ENCODE measurements at regions not wholly inside any gene's neighbourhood (a gene's known extent, or its start where the extent isn't known, plus 50 kb on each side); places are given as distances from the start of the nearest gene placed in this dataset.

DNA sequence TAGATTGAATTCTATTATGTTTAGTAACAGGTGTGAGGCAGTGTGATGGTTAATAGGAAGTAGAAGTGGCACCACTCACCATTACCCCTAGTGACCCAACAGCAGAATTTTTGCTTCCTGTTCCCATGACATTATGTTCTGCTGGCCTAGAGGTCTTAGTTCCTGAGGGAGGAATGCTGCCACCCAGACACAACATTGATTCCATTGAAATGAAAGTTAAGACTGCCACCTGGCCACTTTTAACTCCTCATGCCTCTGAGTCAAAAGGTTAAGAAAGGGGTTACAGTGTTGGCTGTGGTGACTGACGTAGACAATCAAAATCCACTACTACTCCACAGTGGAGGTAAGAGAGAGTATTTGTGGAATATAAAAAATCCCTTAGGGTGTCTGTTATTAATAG lies 218.9 kb upstream of the NMUR2 start:
- no peaks in the 10 kb centered on the region for H3K36me3 ChIP-seq (ENCODE audit: control insufficient read depth in 2 of 2, insufficient read depth in 2 of 2, low read length in 1 of 2)
- no peak for DNase-seq (ENCODE audit: low read depth in 6 of 9, low spot score in 9 of 9)
- no peaks in the 10 kb centered on the region for H3K9me3 ChIP-seq (ENCODE audit: control insufficient read depth in 2 of 2, insufficient read depth in 1 of 2, low read length in 1 of 2)
- 93% methylated on average over 1 of the region's 1 CpG for WGBS
- no peak overlapping the region for H3K4me3 ChIP-seq (ENCODE audit: low read length in 2 of 2)
- no peak overlapping the region for H3K27ac ChIP-seq (ENCODE audit: low read depth in 1 of 2, low read length in 1 of 2)
- no peaks in the 10 kb centered on the region for H3K27me3 ChIP-seq (ENCODE audit: control insufficient read depth in 2 of 2, insufficient read depth in 1 of 2, low read length in 1 of 2)
- no peaks in the 10 kb centered on the region for H3K4me1 ChIP-seq (ENCODE audit: control insufficient read depth in 2 of 2, insufficient read depth in 2 of 2, low read length in 2 of 2)

DNA sequence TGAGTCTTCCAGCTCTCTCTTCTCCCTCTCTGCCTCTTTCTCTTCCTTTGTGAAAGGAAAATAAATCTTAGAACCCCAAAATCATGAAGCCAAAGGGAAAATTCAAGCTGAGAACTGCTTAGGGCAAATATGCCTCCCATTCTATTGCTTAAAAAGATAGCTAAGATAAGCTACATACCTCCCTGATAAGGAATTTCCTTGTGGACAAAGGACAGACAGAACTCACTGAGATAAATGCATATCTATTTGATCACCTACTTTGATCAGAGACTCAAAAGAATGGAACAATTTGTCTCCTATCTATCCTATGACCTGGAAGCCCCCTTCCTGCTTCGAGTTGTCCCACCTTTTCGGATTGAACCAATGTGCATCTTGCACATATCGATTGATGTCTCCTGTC lies 220.6 kb upstream of the NMUR2 start:
- no peak overlapping the region for H3K4me3 ChIP-seq (ENCODE audit: low read length in 2 of 2)
- DNase-seq (ENCODE audit: low read depth in 6 of 9, low spot score in 9 of 9) = no peak
- H3K4me1 ChIP-seq (ENCODE audit: control insufficient read depth in 2 of 2, insufficient read depth in 2 of 2, low read length in 2 of 2) = no peaks in the 10 kb centered on the region
- H3K9me3 ChIP-seq (ENCODE audit: control insufficient read depth in 2 of 2, insufficient read depth in 1 of 2, low read length in 1 of 2) = no peaks in the 10 kb centered on the region
- H3K27ac ChIP-seq (ENCODE audit: low read depth in 1 of 2, low read length in 1 of 2) = no peak overlapping the region
- no peaks in the 10 kb centered on the region for H3K36me3 ChIP-seq (ENCODE audit: control insufficient read depth in 2 of 2, insufficient read depth in 2 of 2, low read length in 1 of 2)
- 92% methylated on average over 3 of the region's 3 CpGs for WGBS
- no peaks in the 10 kb centered on the region for H3K27me3 ChIP-seq (ENCODE audit: control insufficient read depth in 2 of 2, insufficient read depth in 1 of 2, low read length in 1 of 2)

DNA sequence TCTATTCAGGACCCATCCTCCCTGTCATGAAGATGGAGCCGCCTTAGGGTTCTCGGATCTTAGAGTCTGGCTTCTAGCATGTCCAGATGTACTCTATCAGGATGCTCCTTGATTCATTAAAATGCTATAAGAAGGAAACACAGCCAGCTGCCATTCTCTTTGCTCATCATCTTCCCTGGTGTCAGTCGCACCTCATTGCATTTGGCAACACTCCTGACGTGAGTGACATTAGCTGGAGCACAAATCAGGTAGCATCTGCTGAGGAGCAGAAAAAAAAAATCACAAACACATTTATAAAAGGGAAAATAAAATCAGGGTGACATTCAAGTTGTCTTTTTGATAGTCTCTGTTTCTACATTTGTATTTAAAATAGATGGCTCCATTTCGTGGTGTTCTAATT lies 226.1 kb upstream of the NMUR2 start:
- no peaks in the 10 kb centered on the region for H3K4me1 ChIP-seq (ENCODE audit: control insufficient read depth in 2 of 2, insufficient read depth in 2 of 2, low read length in 2 of 2)
- no peak overlapping the region for H3K27ac ChIP-seq (ENCODE audit: low read depth in 1 of 2, low read length in 1 of 2)
- no peak for DNase-seq (ENCODE audit: low read depth in 6 of 9, low spot score in 9 of 9)
- H3K36me3 ChIP-seq (ENCODE audit: control insufficient read depth in 2 of 2, insufficient read depth in 2 of 2, low read length in 1 of 2) = no peaks in the 10 kb centered on the region
- 90% methylated on average over 5 of the region's 5 CpGs for WGBS
- no peaks in the 10 kb centered on the region for H3K9me3 ChIP-seq (ENCODE audit: control insufficient read depth in 2 of 2, insufficient read depth in 1 of 2, low read length in 1 of 2)
- no peaks in the 10 kb centered on the region for H3K27me3 ChIP-seq (ENCODE audit: control insufficient read depth in 2 of 2, insufficient read depth in 1 of 2, low read length in 1 of 2)
- no peak overlapping the region for H3K4me3 ChIP-seq (ENCODE audit: low read length in 2 of 2)

DNA sequence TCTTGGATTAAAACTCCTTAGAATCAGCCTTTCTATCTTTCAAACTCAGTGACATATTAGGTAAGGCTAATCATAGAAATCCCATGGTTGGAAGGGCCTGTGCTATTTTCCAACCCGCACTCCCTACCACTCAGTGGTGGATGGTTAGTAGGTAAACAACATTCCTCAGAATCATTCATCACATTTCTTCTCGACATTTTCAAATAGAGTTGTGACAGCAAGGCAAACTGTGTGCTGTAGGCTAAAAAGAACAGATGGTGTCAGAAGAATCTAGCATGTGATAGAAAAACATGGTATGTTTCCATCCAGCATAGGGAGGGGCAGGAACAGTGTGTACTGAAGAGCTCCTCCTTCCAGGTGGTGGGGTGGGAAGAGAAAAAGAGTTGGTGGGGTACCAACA lies 227.3 kb upstream of the NMUR2 start:
- no peak overlapping the region for H3K27ac ChIP-seq (ENCODE audit: low read depth in 1 of 2, low read length in 1 of 2)
- H3K4me3 ChIP-seq (ENCODE audit: low read length in 2 of 2) = no peak overlapping the region
- H3K4me1 ChIP-seq (ENCODE audit: control insufficient read depth in 2 of 2, insufficient read depth in 2 of 2, low read length in 2 of 2) = no peaks in the 10 kb centered on the region
- no peaks in the 10 kb centered on the region for H3K27me3 ChIP-seq (ENCODE audit: control insufficient read depth in 2 of 2, insufficient read depth in 1 of 2, low read length in 1 of 2)
- no peaks in the 10 kb centered on the region for H3K36me3 ChIP-seq (ENCODE audit: control insufficient read depth in 2 of 2, insufficient read depth in 2 of 2, low read length in 1 of 2)
- DNase-seq (ENCODE audit: low read depth in 6 of 9, low spot score in 9 of 9) = no peak
- WGBS = 92% methylated on average over 2 of the region's 2 CpGs
- H3K9me3 ChIP-seq (ENCODE audit: control insufficient read depth in 2 of 2, insufficient read depth in 1 of 2, low read length in 1 of 2) = no peaks in the 10 kb centered on the region

DNA sequence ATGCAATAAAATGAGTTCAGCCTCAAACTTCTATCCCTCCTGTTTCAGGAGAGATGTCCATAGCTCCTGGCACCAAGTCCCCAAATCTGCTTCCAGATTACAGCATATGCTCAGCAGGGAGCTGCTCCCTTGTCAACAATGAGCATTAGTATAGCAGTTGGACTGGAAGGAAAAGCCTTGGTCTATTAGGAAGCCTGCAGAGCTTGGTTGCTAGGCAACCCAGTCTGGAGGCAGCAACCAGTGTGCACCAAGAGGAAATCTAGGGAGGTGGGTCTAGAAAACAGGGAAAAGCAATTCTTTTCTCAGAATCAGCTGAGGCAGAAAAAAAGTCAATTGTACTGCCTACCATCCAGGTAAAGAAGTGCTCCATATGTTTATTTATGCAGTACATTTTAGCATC lies 229.5 kb upstream of the NMUR2 start:
- H3K36me3 ChIP-seq (ENCODE audit: control insufficient read depth in 2 of 2, insufficient read depth in 2 of 2, low read length in 1 of 2) = no peaks in the 10 kb centered on the region
- H3K9me3 ChIP-seq (ENCODE audit: control insufficient read depth in 2 of 2, insufficient read depth in 1 of 2, low read length in 1 of 2) = no peaks in the 10 kb centered on the region
- no peak for DNase-seq (ENCODE audit: low read depth in 6 of 9, low spot score in 9 of 9)
- no peak overlapping the region for H3K27ac ChIP-seq (ENCODE audit: low read depth in 1 of 2, low read length in 1 of 2)
- H3K4me3 ChIP-seq (ENCODE audit: low read length in 2 of 2) = no peak overlapping the region
- H3K4me1 ChIP-seq (ENCODE audit: control insufficient read depth in 2 of 2, insufficient read depth in 2 of 2, low read length in 2 of 2) = no peaks in the 10 kb centered on the region
- no peaks in the 10 kb centered on the region for H3K27me3 ChIP-seq (ENCODE audit: control insufficient read depth in 2 of 2, insufficient read depth in 1 of 2, low read length in 1 of 2)

DNA sequence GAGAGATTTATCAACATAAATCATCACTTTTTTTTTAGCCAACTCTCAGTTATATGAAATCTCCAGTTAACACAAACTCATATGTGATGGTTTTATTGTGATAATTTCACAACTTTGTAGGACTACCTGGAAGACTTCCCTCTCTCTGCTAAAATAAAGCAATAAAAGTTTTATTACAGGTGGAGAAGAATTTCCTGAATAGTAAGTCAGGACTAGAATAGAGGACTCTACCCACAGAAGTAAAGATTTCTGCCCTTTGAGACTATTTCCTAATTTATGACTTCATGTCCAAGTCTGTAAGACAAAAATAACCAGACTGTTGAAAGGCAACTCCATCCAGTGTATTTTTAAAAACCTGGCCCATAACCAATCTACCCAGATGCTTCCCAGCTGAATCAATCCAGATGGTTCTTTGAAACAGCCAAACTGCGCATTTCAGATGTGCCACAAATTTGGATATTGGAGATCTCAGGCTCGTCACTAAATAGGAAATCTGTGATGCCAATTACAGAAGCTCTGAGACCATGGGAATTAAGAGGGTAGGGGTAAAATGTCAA lies 234.0 kb upstream of the NMUR2 start:
- DNase-seq (ENCODE audit: low read depth in 6 of 9, low spot score in 9 of 9) = no peak
- H3K4me3 ChIP-seq (ENCODE audit: low read length in 2 of 2) = no peak overlapping the region
- H3K4me1 ChIP-seq (ENCODE audit: control insufficient read depth in 2 of 2, insufficient read depth in 2 of 2, low read length in 2 of 2) = no peaks in the 10 kb centered on the region
- H3K36me3 ChIP-seq (ENCODE audit: control insufficient read depth in 2 of 2, insufficient read depth in 2 of 2, low read length in 1 of 2) = no peaks in the 10 kb centered on the region
- H3K27me3 ChIP-seq (ENCODE audit: control insufficient read depth in 2 of 2, insufficient read depth in 1 of 2, low read length in 1 of 2) = no peaks in the 10 kb centered on the region
- H3K27ac ChIP-seq (ENCODE audit: low read depth in 1 of 2, low read length in 1 of 2) = no peak overlapping the region
- WGBS = 88% methylated on average over 2 of the region's 2 CpGs
- H3K9me3 ChIP-seq (ENCODE audit: control insufficient read depth in 2 of 2, insufficient read depth in 1 of 2, low read length in 1 of 2) = no peaks in the 10 kb centered on the region

DNA sequence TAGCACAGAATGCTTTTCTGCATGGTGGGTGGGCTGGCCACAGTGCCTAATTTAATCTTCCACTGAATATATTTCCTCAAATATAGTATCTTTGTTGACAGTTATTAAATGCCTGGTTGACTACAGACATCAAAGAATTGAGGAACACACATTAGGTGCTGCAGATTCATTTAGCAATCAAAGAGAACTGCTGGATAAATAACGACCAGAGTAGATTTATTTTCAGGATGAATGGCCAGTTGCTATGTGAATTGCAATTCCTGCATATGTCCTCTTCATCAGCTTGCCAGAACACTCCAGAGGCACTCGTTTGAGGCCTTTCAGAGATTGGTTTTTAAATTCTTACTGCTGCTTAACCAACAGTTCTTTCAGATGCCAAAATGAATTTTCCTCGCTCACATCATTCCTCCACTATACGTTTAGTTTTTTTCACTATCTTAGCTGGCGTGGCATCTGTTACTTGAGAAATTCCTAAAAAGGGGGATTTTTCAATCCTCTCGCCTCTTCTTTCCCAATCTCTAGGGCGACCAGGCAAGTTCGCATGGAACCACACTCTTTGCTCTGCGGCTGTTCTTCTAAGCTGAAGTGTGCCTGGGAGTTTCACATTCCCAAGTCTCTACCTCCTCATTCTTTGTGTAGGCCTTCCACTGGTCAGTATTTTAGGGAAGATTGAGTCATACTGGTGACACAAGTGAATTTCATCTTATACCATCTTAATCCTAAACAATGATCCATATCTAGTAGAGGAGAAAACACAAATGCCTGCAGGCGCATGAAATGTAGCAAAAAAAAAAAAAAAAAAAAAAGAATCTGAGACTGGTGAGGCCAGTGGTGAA lies 237.1 kb upstream of the NMUR2 start:
- DNase-seq (ENCODE audit: low read depth in 6 of 9, low spot score in 9 of 9) = no peak
- H3K27ac ChIP-seq (ENCODE audit: low read depth in 1 of 2, low read length in 1 of 2) = no peak overlapping the region
- H3K4me1 ChIP-seq (ENCODE audit: control insufficient read depth in 2 of 2, insufficient read depth in 2 of 2, low read length in 2 of 2) = no peaks in the 10 kb centered on the region
- 84% methylated on average over 10 of the region's 10 CpGs for WGBS
- no peaks in the 10 kb centered on the region for H3K9me3 ChIP-seq (ENCODE audit: control insufficient read depth in 2 of 2, insufficient read depth in 1 of 2, low read length in 1 of 2)
- H3K36me3 ChIP-seq (ENCODE audit: control insufficient read depth in 2 of 2, insufficient read depth in 2 of 2, low read length in 1 of 2) = no peaks in the 10 kb centered on the region
- H3K4me3 ChIP-seq (ENCODE audit: low read length in 2 of 2) = no peak overlapping the region
- H3K27me3 ChIP-seq (ENCODE audit: control insufficient read depth in 2 of 2, insufficient read depth in 1 of 2, low read length in 1 of 2) = no peaks in the 10 kb centered on the region

DNA sequence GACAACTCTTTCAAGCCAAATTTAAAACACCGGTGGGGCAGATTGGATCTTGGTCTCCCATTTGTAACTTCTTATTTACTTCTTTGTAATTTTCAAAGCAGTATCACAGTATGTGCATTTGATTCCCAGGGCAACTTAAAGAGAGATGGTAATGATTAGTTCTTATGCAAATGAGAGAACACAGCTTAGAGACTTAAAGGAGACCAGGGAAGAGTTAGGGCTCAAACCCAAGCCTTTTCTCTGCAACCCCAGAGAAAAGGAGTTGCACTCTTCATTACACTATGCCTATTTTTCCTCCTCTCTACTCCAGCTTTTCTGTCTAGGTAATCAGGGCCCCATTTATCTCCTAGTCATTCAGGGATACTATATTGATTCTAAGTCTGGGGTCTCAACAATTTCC lies 237.8 kb upstream of the NMUR2 start:
- H3K4me1 ChIP-seq (ENCODE audit: control insufficient read depth in 2 of 2, insufficient read depth in 2 of 2, low read length in 2 of 2) = no peaks in the 10 kb centered on the region
- no peaks in the 10 kb centered on the region for H3K36me3 ChIP-seq (ENCODE audit: control insufficient read depth in 2 of 2, insufficient read depth in 2 of 2, low read length in 1 of 2)
- H3K4me3 ChIP-seq (ENCODE audit: low read length in 2 of 2) = no peak overlapping the region
- no peak for DNase-seq (ENCODE audit: low read depth in 6 of 9, low spot score in 9 of 9)
- H3K27me3 ChIP-seq (ENCODE audit: control insufficient read depth in 2 of 2, insufficient read depth in 1 of 2, low read length in 1 of 2) = no peaks in the 10 kb centered on the region
- H3K27ac ChIP-seq (ENCODE audit: low read depth in 1 of 2, low read length in 1 of 2) = no peak overlapping the region
- WGBS = 68% methylated on average over 1 of the region's 1 CpG
- H3K9me3 ChIP-seq (ENCODE audit: control insufficient read depth in 2 of 2, insufficient read depth in 1 of 2, low read length in 1 of 2) = no peaks in the 10 kb centered on the region

DNA sequence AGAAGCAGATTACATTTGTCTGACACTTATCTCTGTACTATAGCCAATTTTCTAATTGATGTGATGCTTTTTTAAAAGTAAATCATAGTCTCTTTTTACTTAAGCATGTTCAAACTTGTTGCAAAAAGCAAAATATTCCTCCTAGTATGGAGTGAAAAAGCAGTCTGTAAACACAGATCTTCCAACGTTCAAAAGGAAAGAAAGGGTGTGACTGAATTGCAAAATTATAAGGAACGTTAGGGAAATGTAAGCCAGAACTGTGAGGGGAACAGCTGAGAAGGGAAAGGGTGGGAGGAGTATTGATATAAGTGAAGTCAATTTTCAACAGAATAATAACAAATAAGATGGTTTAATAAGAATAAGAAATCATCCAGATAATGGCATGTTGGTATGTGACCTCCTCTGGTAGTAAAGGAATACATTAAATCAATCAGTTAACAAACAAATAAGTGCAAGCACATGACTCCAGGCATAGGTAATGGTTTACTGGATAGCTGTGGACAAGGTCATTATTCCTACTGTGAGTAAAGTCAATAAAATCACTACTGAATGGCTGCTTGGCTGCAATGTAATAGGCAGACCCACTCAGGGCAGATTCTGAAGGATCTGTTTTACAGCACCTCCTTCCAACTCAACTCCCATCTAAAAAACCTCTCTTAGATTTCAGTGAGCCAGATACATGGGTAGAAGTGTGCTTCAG lies 239.1 kb upstream of the NMUR2 start:
- Histone ChIP-seq H3K27ac (ENCODE audit: low read depth in 1 of 2, low read length in 1 of 2) (no peak overlapping the region), H3K4me3 (ENCODE audit: low read length in 2 of 2) (no peak overlapping the region), H3K36me3 (ENCODE audit: control insufficient read depth in 2 of 2, insufficient read depth in 2 of 2, low read length in 1 of 2) (no peaks in the 10 kb centered on the region), H3K27me3 (ENCODE audit: control insufficient read depth in 2 of 2, insufficient read depth in 1 of 2, low read length in 1 of 2) (no peaks in the 10 kb centered on the region), H3K4me1 (ENCODE audit: control insufficient read depth in 2 of 2, insufficient read depth in 2 of 2, low read length in 2 of 2) (no peaks in the 10 kb centered on the region), H3K9me3 (ENCODE audit: control insufficient read depth in 2 of 2, insufficient read depth in 1 of 2, low read length in 1 of 2) (no peaks in the 10 kb centered on the region)
- WGBS = 75% methylated on average over 2 of the region's 2 CpGs
- DNase-seq (ENCODE audit: low read depth in 6 of 9, low spot score in 9 of 9) = no peak
